ENCODE measurements at regions not wholly inside any gene's neighbourhood (a gene's known extent, or its start where the extent isn't known, plus 50 kb on each side); places are given as distances from the start of the nearest gene placed in this dataset.

DNA sequence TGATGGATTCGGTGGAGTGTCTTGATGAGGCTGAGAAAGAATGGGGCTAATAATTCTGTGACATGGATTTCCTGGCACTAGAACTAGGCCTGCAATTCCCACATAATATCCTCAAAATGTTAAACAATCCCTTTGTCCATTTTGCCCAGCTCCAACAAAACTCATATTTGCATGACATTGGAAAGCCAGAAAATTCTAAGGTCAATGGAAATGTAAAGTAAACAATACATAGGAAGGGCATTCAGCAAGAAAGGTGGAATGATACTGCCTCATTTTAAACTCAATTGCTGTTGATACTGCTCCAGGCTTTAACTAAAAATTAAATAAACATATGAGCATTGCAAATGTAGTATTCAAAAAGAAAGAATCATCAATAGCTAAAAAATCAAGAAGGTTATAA, 434.8 kb upstream of the SLC8A1 start:
- TF ChIP-seq CTCF (IDR thresholded peaks at IDR 0.05) (no peak), POLR2A (IDR thresholded peaks at IDR 0.05) (no peak)

Data from uterus (tissue), 2 donors.